ENCODE measurements at regions not wholly inside any gene's neighbourhood (a gene's known extent, or its start where the extent isn't known, plus 50 kb on each side); places are given as distances from the start of the nearest gene placed in this dataset.

GRCh38 chr13:104855581-104855980, 1679.9 kb downstream of the EFNB2 start (continued):
- no peak for TF ChIP-seq EZH2 (IDR thresholded peaks at IDR 0.05; ENCODE audit: low read depth, low read length, severe bottlenecking)
